G401 (cell line): ENCODE measurements at regions not wholly inside any gene's neighbourhood (a gene's known extent, or its start where the extent isn't known, plus 50 kb on each side); places are given as distances from the start of the nearest gene placed in this dataset.

Experiments
- DNase-seq: peaks from one replicate; pipeline ENCODE4 v3.0.0-alpha.2; 2015; ENCODE audit warnings: low spot score
- in situ Hi-C: cut with HindIII; loops from 2 replicates; pipeline ENCODE4 v1.10.0; 2016; ENCODE audit warnings: low sequenced_read_pairs, mixed read lengths

DNA sequence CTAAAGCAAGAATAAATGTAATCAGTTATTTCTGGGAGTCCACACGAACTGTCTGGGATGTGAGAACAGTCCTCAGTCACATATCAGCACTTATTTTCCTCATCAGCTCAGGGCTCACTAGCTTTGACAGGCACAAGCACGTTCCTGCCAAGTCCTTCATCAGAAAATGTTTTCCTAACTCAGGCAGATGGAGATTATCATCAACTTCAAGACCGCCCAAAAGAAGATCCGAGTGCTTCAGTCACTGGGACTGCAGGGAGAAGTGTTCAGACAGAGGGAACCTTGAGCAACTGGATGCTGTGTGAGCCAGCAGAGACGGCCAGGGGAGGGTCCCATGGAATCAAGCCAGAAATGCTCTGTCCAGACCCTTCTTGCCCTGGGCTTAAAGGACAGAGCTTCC lies 189.4 kb downstream of the NXNL2 start:
- in situ Hi-C loops = no loop called here

GRCh38 chr9:88725300-88726019 lies 190.5 kb downstream of the NXNL2 start:
- in situ Hi-C loops = no loop called here

More for the DNA sequence above, 189.4 kb downstream of the NXNL2 start:
- DNase-seq = no peak

GRCh38 chr9:88726803-88727202 lies 191.8 kb downstream of the NXNL2 start:
- in situ Hi-C loops = no loop called here
- no peak for DNase-seq

More at GRCh38 chr9:88725300-88726019, 190.5 kb downstream of the NXNL2 start:
- no peak for DNase-seq

GRCh38 chr9:88730780-88731179 lies 195.8 kb downstream of the NXNL2 start:
- no peak for DNase-seq
- in situ Hi-C loops = no loop called here

- no peak for DNase-seq
- in situ Hi-C loops = no loop called here
Observed at GRCh38 chr9:88732128-88732527, 197.2 kb downstream of the NXNL2 start.

DNA sequence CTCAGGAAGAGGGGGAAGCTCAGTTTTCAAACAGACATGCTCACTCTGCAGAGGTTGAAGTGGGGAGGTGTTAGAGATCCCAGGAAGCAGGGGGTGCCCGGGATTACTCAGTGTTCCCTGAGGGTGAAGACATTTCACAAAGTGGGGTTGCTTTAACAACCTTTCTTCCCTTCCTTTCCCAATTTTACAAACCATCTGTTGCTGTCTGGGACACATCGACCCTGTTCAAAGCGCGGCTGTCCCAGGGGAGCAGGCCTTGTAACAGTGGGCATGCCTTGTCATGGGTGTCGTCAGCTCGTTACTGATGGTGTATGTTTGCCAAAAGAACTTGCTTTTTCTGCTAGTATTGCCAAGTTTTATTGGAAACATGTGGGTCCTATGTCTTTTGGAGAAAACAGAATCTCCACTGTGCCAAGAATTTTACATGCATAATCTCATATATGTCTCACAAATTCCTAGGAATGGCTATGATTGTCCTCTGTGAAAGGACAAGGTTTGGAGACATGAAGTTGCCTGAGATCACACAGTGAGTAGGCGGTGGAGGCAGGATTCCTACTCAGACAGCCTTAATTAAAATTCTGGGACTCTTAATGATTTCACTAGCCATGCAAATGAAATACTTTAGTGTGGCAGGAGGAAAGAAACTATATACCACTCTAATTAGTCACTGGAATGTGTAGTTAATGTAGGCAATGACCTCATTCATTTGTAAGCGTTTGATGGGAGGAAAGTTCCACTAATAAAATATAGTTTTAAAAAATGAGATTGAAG lies 198.9 kb downstream of the NXNL2 start:
- DNase-seq = no peak

GRCh38 chr9:88734527-88734926 lies 199.5 kb downstream of the NXNL2 start:
- in situ Hi-C loops = no loop called here
- DNase-seq = no peak

More for the DNA sequence above, 198.9 kb downstream of the NXNL2 start:
- in situ Hi-C loops = no loop called here

DNA sequence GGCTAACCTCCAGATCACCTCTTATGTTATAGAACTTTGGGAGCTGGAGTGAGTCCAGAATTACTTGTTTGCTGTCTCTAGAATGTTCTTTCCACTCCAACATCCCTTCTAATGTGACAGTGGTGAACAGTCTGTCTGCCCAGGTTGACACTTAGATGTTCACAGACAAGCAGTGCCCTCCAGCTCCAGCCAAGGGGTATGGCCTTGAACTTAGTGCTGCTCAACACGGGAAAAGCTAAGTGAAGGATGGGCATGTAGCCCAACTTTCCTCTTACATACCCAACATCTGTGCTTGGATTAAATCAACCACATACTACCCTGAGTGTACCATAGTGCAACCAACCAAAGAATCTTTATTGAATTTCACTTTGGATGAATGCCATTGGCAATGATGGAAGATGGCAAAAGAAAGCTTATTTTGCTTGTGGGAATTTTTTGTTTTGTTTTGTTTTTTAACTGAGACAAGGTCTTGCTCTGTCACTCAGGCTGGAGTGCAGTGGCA lies 201.2 kb downstream of the NXNL2 start:
- no peak for DNase-seq
- in situ Hi-C loops = loop anchor here (5.0 kb wide), 1 partner anchor 36 kb away; no protein-coding TSS in a partner anchor

- in situ Hi-C loops = loop anchor here (5.0 kb wide), 1 partner anchor 35 kb away; no protein-coding TSS in a partner anchor
- DNase-seq = no peak
Observed at GRCh38 chr9:88737031-88737430, 202.1 kb downstream of the NXNL2 start.

- in situ Hi-C loops = loop anchor here (5.0 kb wide), 1 partner anchor 34 kb away; no protein-coding TSS in a partner anchor
- DNase-seq = peak; percentile 6
Observed at GRCh38 chr9:88737876-88738275, 202.9 kb downstream of the NXNL2 start.

DNA sequence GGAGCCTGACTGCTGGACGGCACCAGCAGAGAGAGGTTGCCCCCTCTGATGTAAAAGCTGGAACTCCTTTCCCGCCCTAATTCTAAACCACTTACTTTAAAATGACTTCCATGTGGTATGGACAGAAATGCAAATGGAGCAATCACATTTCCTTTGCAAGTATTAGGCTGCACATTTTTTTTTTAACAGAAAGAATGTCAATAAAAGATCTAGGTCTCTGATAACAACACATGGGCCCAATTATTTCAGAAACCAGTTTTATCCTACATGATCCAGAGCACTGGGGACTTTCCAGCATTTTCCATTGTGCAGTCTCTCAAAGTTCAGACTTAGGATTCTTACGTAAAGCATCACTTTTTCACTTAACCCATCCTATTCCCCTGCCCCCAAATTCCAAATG lies 203.7 kb downstream of the NXNL2 start:
- in situ Hi-C loops = loop anchor here (5.0 kb wide), 1 partner anchor 34 kb away; no protein-coding TSS in a partner anchor
- DNase-seq = no peak

DNA sequence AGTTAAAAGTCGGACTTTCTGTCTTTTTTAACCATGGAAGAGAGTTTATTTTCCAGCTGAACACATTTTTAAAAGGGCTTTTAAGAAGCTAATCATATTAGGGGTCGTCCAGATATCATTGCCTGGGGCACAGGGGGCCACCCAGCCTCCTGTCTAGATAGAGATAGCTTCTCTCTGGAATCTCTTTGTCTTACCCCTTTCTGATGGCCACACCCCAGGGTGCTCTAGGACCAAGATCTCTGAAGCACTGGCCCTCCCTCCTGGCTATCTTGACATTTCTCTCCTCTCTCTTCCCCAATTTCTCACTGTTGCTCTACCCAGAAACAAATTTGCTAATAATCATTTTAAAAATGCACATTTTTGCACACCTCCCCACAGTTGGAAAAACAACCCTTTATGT lies 204.4 kb downstream of the NXNL2 start:
- in situ Hi-C loops = loop anchor here (5.0 kb wide), 1 partner anchor 33 kb away; no protein-coding TSS in a partner anchor

GRCh38 chr9:88740844-88741243 lies 205.9 kb downstream of the NXNL2 start:
- in situ Hi-C loops = no loop called here
- no peak for DNase-seq

More for the DNA sequence above, 204.4 kb downstream of the NXNL2 start:
- DNase-seq = no peak

DNA sequence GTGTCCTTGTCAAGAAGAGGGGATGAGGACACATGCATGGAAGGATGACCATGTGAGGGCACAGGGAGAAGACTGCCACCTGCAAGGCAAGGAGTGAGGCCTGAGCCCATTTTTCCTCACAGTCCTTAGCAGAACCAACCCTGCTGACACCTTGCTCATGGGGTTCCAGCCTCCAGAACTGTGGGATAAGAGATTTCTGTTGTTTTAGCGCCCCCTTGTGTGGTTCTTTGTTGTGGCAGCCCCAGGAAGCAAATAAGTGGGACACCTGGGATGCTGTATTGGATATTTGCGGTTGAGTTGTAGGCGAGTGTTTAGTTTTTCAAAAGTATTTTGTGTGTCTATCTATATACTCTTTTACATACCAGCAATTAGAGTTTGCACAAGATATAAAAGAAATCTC lies 206.4 kb downstream of the NXNL2 start:
- peak; percentile 6 for DNase-seq
- in situ Hi-C loops = no loop called here

DNA sequence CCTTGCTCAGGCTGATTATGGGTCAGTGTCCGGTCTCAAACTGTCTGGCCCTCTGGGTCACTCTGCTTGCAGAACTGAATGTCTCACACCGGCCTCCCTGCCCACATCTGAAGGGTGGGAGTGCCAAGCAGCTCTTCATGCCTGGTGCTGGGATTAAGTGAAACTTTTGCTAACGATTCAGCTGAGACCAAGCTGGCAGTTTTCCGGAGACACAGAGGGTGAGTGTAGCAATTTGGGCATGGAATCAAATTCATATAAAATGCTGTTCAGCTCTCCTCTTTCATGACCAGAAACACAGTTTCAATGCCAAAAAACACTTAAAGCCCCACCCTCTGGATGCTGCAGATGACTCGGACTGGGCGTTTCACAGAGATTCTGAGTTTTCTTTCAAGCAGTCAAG lies 207.5 kb downstream of the NXNL2 start:
- DNase-seq = no peak
- in situ Hi-C loops = no loop called here

DNA sequence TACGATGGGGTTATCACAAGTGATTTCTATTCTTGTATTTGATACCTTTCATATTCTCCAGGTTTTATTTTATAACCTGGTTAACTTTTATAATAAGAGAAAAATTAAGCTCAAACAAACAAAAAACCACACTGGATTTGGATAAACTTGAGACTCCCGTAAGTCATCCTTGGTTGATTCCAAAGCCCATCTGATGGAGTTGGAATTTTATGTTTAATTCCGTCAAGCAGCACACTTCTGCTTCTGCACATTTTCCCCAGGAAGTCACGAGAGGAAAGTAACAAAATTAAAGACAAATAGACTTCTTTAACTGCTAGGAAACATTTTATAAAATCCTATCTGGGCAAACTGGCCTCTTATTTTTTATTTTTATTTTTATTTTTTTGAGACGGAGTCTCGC lies 207.9 kb downstream of the NXNL2 start:
- in situ Hi-C loops = no loop called here
- DNase-seq = no peak

- DNase-seq = no peak
- in situ Hi-C loops = no loop called here
Observed at GRCh38 chr9:88745276-88746001, 210.5 kb downstream of the NXNL2 start.

DNA sequence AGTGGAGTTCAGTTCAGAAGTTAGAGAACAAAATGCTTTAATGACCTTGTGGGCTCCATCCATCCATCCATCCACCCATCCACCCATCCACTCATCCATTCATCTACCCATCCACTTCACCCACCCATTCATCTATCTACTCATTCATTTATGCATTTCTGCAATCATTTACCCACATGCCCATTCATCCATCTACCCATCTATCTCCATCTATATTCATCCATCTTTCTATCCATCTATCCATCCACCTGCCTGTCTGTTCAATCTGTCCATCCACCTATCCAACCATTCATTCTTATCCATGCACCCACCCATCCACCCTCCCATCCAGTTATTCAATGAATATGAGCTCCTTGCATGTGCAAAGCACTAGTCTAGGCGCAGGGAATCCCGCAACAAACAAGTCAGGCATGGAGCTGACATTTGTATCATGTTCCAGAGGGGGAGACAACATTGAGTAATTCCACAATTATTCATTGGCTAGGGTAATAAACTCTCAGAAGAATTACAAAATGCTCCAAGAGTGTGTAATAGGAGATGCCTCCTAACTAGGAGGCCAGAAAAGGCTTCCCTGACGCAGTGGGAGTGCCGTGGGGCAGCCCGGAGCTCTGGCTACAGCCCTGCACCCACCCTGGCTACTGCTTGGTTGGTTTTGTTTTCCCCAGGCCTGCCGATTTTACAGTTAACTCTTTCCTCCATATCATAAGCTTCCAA lies 211.2 kb downstream of the NXNL2 start:
- in situ Hi-C loops = no loop called here
- DNase-seq = no peak
